Loucy (cell line): ENCODE measurements at regions not wholly inside any gene's neighbourhood (a gene's known extent, or its start where the extent isn't known, plus 50 kb on each side); places are given as distances from the start of the nearest gene placed in this dataset.

Experiments used
- CTCF ChIP-seq: fragments of 200-600 bp; sonication (generic); conservative IDR thresholded peaks from 2 replicates; pipeline ENCODE4 v1.5.1; 2014; ENCODE audit warnings: mild to moderate bottlenecking, antibody characterized with exemption, low read length
- EZH2phosphoT487 ChIP-seq: fragments of 200-600 bp; IDR thresholded peaks from 2 replicates; pipeline ENCODE4 v1.6.1; 2018; ENCODE audit warnings: antibody characterized with exemption, mild to moderate bottlenecking, moderate library complexity, borderline replicate concordance

- TF ChIP-seq CTCF (no peak), EZH2phosphoT487 (no peak)
These were observed 89.6 kb upstream of the ATF7IP start for GRCh38 chr12:14275886-14276285.
